ENCODE measurements at regions not wholly inside any gene's neighbourhood (a gene's known extent, or its start where the extent isn't known, plus 50 kb on each side); places are given as distances from the start of the nearest gene placed in this dataset.

DNA sequence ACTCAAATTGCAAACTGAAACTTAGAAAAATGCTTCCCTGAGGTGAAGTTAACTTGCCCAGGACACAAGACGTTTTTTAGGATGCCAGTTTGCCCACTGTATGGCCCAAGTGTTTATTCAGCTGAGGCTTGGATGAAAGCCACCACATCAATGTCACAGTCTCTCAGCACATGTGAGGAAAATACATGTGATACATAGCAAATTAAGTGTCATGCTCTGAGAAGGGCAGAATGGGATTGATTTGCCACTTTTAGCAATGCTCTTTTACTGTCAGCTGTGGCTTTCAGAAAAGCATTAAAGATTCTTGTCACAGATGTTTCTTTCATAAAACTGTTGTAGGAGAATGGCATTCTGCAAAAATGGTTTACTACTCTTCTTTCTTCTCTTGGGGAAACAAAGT, 165.5 kb downstream of the ZIC1 start:
- no peak for TF ChIP-seq Cebpa-rat (IDR thresholded peaks at IDR 0.05)
- Histone ChIP-seq H4K20me1 (no peaks in the 10 kb centered on the region), H3K4me2 (no peak overlapping the region), H3K4me1 (no peaks in the 10 kb centered on the region), H3K36me3 (no peaks in the 10 kb centered on the region), H3K9me3 (no peaks in the 10 kb centered on the region), H3K9ac (no peak overlapping the region), H3K27ac (no peak overlapping the region), H3K27me3 (no peaks in the 10 kb centered on the region), H3K4me3 (no peak overlapping the region)

DNA sequence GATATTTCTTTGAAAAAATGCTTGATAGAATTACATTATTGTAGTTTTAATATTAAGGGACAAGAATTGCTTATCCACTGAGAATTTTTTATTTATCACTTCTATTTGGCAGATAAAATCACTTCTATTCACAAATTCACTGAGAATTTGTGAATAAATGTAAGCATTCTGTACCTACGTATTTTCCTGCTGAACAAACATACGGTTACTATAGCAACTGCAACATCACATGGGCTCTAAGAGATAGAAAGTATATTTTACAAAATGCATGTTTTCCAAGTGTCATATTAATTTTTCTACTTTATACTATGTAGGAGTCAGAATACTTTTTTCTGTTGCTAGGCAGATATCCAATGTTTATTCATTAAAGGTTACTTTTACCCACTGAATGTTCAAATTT, 166.2 kb downstream of the ZIC1 start:
- Histone ChIP-seq H4K20me1 (no peaks in the 10 kb centered on the region), H3K4me1 (no peaks in the 10 kb centered on the region), H3K4me3 (no peak overlapping the region), H3K27me3 (no peaks in the 10 kb centered on the region), H3K27ac (no peak overlapping the region), H3K9ac (no peak overlapping the region), H3K9me3 (no peaks in the 10 kb centered on the region), H3K36me3 (no peaks in the 10 kb centered on the region), H3K4me2 (no peak overlapping the region)
- no peak for TF ChIP-seq Cebpa-rat (IDR thresholded peaks at IDR 0.05)

DNA sequence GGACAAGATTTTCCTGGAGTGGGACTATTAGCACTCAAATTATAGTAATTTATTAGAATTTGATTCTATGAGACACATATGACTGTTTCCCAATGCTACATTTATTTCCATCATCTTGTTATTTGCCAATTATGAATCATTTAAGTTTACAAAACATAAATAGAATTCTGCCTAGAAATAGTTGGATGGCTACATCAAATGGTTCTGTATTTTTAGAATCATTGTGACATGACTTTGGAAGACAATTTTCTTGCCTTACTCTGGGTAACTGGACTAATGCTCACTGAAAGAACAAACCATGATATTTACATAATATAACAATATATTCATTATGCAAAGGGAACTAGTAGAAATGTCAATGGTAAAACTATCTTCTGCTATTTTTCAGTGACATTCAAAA, 173.5 kb downstream of the ZIC1 start:
- Histone ChIP-seq H4K20me1 (no peaks in the 10 kb centered on the region), H3K9me3 (no peaks in the 10 kb centered on the region), H3K27ac (no peak overlapping the region), H3K27me3 (no peaks in the 10 kb centered on the region), H3K36me3 (no peaks in the 10 kb centered on the region), H3K4me2 (no peak overlapping the region), H3K4me3 (no peak overlapping the region), H3K9ac (no peak overlapping the region), H3K4me1 (no peaks in the 10 kb centered on the region)
- no peak for TF ChIP-seq Cebpa-rat (IDR thresholded peaks at IDR 0.05)

DNA sequence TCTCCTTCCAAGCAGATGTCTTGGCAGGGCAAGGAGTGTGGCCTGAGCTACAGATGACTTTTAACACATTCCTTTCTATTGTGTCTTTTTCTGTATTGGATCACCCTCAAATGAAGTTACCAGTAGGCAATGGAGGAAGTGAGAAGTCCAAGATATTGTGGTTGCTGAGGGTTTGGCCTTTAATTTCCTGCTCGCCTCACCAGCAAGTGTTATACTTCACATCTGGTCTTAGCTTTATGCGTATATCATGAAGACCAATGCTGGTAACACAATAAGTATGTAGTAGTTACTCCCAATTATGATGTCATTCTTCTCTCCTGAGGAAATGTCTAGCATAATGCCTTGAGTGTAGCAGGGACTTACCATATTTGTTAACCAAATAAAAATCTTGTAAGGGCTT, 179.9 kb downstream of the ZIC1 start:
- Histone ChIP-seq H3K9me3 (no peaks in the 10 kb centered on the region), H3K36me3 (no peaks in the 10 kb centered on the region), H3K4me1 (no peaks in the 10 kb centered on the region), H4K20me1 (no peaks in the 10 kb centered on the region), H3K4me3 (no peak overlapping the region), H3K4me2 (no peak overlapping the region), H3K27ac (no peak overlapping the region), H3K27me3 (no peaks in the 10 kb centered on the region), H3K9ac (no peak overlapping the region)
- no peak for TF ChIP-seq Cebpa-rat (IDR thresholded peaks at IDR 0.05)

DNA sequence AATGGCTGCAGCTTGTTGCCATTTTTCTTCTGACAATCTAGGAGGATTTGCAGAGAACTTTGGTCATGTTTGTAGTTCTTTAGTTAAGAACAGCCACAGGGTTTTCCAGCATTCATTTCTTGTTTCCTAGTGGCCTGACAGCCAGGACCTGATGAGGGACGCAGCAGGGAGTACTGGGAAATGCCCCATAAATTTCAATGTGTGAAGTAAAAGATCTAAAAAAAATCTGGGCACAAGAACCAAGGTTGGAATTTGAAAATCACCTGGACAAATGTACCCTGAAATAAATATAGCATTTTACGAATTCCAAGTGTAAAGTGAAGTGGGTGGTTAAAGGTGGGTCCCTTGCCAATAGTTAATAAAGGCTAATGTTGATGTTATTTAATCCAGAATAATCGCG, 195.0 kb downstream of the ZIC1 start:
- H3K9me3 ChIP-seq: no peaks in the 10 kb centered on the region
- TF ChIP-seq Cebpa-rat (IDR thresholded peaks at IDR 0.05): no peak
- H3K27me3 ChIP-seq: no peaks in the 10 kb centered on the region
- no peak overlapping the region for H3K4me2 ChIP-seq
- H3K36me3 ChIP-seq: no peaks in the 10 kb centered on the region
- H3K4me1 ChIP-seq: no peaks in the 10 kb centered on the region
- H4K20me1 ChIP-seq: no peaks in the 10 kb centered on the region
- H3K27ac ChIP-seq: no peak overlapping the region
- no peak overlapping the region for H3K9ac ChIP-seq
- H3K4me3 ChIP-seq: no peak overlapping the region

DNA sequence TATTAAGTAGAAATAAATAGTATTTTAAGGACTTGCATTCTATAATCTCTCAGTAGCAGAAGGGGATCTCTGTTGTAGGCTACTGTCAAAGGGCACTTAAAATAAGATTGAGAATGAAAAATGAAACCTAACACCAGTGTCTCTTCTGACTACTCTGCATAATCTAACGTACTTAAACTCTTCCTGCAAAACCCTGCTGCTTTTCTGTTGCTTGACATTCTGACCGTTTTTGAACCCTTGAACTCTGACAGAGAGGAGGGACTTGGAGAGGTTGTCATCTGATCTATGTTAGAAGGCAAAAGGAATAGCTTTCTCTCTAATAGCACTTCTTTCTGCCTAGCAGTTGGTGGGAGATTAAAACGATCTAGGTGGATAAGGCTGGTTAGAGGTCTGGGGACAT, 204.6 kb downstream of the ZIC1 start:
- H3K9me3 ChIP-seq: no peaks in the 10 kb centered on the region
- H3K27ac ChIP-seq: no peak overlapping the region
- no peaks in the 10 kb centered on the region for H3K36me3 ChIP-seq
- H3K9ac ChIP-seq: no peak overlapping the region
- no peak for TF ChIP-seq Cebpa-rat (IDR thresholded peaks at IDR 0.05)
- no peaks in the 10 kb centered on the region for H3K27me3 ChIP-seq
- H3K4me3 ChIP-seq: no peak overlapping the region
- no peaks in the 10 kb centered on the region for H3K4me1 ChIP-seq
- H4K20me1 ChIP-seq: no peaks in the 10 kb centered on the region
- no peak overlapping the region for H3K4me2 ChIP-seq

DNA sequence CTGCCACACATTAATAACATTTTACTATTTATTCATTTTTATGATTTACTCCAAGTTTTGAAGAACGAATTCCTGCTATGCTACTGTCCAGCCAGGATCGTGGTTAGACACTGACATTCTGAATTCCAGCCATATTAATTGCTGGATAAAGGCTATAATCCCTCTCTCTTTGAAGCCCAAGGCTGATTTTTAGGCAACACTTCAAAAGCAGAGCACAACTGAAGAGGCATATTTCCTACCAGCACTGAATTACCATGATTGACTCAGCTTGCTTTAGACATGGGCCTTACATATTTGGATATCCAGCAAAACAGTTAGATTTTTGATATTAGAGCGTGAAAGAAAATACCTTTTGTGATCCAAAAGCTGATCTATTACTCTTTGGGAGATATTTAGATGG, 205.0 kb downstream of the ZIC1 start:
- Histone ChIP-seq H3K9ac (no peak overlapping the region), H3K36me3 (no peaks in the 10 kb centered on the region), H3K4me2 (no peak overlapping the region), H3K4me3 (no peak overlapping the region), H3K27ac (no peak overlapping the region), H4K20me1 (no peaks in the 10 kb centered on the region), H3K9me3 (no peaks in the 10 kb centered on the region), H3K4me1 (no peaks in the 10 kb centered on the region), H3K27me3 (no peaks in the 10 kb centered on the region)
- TF ChIP-seq Cebpa-rat (IDR thresholded peaks at IDR 0.05): no peak

DNA sequence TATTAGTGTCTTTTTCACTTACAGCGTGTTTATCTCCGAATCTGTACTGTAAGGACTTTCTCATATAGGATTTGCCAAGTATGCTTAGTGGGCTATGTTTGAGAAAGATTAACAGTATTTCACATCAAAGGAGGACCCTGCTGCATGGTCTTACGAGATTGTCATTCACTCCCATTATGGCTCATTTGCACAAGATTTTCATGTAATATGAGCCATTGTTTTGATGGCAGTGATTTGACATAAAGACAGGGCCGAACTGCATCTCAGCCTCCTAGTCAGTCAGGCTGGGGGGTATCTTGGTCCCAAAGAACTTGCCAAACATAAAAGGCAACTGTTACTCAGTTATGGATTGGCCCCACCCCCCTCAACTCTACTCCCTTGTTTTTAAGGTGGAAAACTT, 205.9 kb downstream of the ZIC1 start:
- Histone ChIP-seq H3K4me1 (no peaks in the 10 kb centered on the region), H3K27ac (no peak overlapping the region), H3K4me2 (no peak overlapping the region), H3K36me3 (no peaks in the 10 kb centered on the region), H3K9me3 (no peaks in the 10 kb centered on the region), H3K27me3 (no peaks in the 10 kb centered on the region), H3K9ac (no peak overlapping the region), H4K20me1 (no peaks in the 10 kb centered on the region), H3K4me3 (no peak overlapping the region)
- no peak for TF ChIP-seq Cebpa-rat (IDR thresholded peaks at IDR 0.05)

DNA sequence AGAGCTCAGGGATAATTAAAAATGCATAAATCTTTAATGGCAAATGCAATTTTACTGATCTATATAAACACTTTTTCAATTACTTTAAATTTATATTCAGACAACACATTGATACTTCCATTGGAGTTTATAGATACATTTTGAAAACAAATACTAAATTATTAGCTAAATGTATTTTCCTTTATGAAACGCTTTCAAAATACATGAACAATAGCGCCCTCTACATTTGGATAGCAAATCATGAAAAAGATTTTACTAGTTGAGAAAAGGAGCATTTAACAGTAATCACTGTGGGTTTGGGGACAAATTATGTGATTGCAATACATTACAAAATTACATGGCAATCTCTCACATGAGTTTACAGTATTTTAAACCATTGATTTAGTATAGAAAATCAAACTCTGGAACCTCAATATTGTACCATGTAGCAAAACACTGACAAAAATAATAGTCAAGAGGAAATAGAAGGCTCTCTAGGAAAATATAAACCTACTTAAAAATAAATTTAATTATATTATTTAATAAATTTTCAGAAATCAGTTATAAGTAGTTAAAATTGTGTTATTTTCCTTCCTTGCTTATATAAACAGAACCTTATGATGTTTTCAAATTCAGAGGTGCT, 207.9 kb downstream of the ZIC1 start:
- Histone ChIP-seq H4K20me1 (no peaks in the 10 kb centered on the region), H3K36me3 (no peaks in the 10 kb centered on the region), H3K4me3 (no peak overlapping the region), H3K9me3 (no peaks in the 10 kb centered on the region), H3K9ac (no peak overlapping the region), H3K4me1 (no peaks in the 10 kb centered on the region), H3K27me3 (no peaks in the 10 kb centered on the region), H3K27ac (no peak overlapping the region), H3K4me2 (no peak overlapping the region)
- no peak for TF ChIP-seq Cebpa-rat (IDR thresholded peaks at IDR 0.05)

DNA sequence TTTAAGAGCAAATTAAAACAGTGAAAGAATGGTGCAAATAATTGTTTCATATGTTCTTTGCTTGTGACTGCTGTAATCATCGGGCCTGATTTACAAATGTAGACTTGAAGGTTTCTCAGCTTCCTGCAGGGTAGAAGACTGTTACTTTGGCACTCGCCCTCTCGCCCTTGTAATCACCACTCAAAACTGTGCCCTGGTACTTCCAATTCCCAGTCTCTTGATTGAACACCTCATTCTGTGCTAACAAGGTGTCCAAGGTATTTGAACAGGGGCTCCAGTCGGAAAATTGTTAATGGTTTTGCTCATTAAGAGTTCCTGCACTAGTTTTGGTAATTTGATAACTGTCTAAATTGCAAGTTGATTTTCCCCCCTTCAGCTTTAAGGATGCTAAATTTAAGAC, 209.5 kb downstream of the ZIC1 start:
- H3K36me3 ChIP-seq: no peaks in the 10 kb centered on the region
- no peak overlapping the region for H3K4me2 ChIP-seq
- H3K27me3 ChIP-seq: no peaks in the 10 kb centered on the region
- H3K4me3 ChIP-seq: no peak overlapping the region
- H3K9ac ChIP-seq: no peak overlapping the region
- H3K9me3 ChIP-seq: no peaks in the 10 kb centered on the region
- TF ChIP-seq Cebpa-rat (IDR thresholded peaks at IDR 0.05): no peak
- no peaks in the 10 kb centered on the region for H3K4me1 ChIP-seq
- no peaks in the 10 kb centered on the region for H4K20me1 ChIP-seq
- H3K27ac ChIP-seq: no peak overlapping the region

DNA sequence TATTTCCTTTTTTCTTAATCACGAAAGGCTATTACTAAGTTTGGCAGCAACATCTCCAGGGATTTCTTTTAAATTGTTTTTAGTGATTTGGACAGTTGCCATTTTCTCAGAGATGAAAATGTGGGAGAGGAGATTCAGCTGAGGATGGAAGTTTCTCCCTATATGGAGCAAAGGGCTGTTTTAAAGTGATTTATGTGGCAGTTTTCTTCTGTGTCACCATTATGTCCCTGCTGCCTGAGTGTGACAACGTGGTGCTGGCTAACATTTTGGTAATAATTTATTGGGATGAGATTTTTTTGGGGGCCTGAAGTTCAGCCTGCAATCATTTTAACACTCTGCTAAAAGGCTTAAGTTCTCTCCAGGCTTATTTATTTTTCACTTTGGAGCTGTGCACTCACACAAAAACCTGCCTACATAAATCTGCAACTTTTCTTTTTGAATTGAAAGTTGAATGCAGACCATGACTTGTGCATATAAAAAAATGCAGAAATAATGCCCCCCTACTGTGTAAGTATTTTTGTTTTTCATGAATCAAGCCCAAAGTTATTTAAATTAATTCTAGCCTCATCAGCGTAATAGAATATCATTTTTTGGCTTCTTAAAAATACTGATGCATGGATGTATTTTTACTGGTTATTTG, 210.9 kb downstream of the ZIC1 start:
- no peak overlapping the region for H3K27ac ChIP-seq
- H3K4me1 ChIP-seq: no peaks in the 10 kb centered on the region
- H3K36me3 ChIP-seq: no peaks in the 10 kb centered on the region
- no peaks in the 10 kb centered on the region for H3K9me3 ChIP-seq
- H3K9ac ChIP-seq: no peak overlapping the region
- no peak overlapping the region for H3K4me3 ChIP-seq
- TF ChIP-seq Cebpa-rat (IDR thresholded peaks at IDR 0.05): no peak
- H4K20me1 ChIP-seq: no peaks in the 10 kb centered on the region
- no peak overlapping the region for H3K4me2 ChIP-seq
- H3K27me3 ChIP-seq: no peaks in the 10 kb centered on the region

All from BLaER1 (cell line).